ENCODE measurements at regions not wholly inside any gene's neighbourhood (a gene's known extent, or its start where the extent isn't known, plus 50 kb on each side); places are given as distances from the start of the nearest gene placed in this dataset.

DNA sequence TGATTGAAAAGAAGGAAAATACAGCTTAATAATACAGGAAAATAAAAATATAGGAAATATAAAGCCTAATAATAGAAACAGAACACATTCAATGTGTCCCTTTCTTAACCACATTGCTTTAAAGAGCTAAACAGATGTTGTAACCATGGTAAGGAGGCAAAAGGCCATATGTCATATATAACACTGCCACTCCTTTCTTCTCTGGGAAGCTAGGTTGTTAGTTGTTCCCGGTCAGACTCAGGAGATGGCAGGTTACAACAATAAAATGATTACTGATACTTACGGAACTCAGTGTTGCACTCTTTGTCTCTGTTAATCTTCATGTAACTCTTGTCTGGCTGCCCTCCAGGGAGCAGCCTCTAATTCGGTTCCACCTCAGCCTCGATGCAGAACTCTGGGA, 134.7 kb upstream of the PGR start (continued):
- TF ChIP-seq ZNF260 (CRISPR knock-in tag; IDR thresholded peaks at IDR 0.05; ENCODE audit: borderline replicate concordance, low read depth) (no peak), SRY (CRISPR knock-in tag; IDR thresholded peaks at IDR 0.05) (no peak)

DNA sequence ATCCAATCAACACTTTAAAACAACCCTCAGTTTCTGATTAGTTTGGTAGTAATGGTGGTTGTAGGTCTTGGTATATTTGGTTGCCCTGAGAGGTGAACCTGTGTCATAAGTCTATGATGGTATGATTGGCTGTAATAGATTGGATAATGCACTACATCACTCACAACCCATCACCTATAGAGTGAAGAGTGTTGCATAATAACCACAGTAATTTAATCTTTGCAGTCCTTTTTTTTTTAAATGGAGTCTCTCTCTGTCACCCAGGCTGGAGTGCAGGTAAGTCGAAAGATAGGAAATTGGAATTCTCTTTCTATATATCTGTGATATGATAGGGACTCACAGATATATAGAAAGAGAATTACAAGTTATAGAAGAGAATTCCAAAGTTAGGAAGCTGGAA, 133.4 kb upstream of the PGR start:
- Histone ChIP-seq H2AFZ (ENCODE audit: low read length) (no peak overlapping the region), H3K27ac (ENCODE audit: extremely low read length, insufficient read depth, low read length) (no peak overlapping the region), H3K4me3 (replicated peaks in 1 of 3; ENCODE audit: insufficient read depth in 1 of 3, low read depth in 2 of 3, low read length in 3 of 3) (no peak overlapping the region), H3K4me2 (ENCODE audit: low read depth, low read length) (no peak overlapping the region), H3K79me2 (ENCODE audit: insufficient read depth, low read length) (no peaks in the 10 kb centered on the region), H3K4me1 (ENCODE audit: insufficient read depth, low read length) (no peaks in the 10 kb centered on the region), H3K9ac (ENCODE audit: insufficient read depth, low read depth, low read length) (no peak overlapping the region), H3K9me3 (ENCODE audit: low read length) (no peaks in the 10 kb centered on the region), H4K20me1 (ENCODE audit: insufficient read depth, low read length) (no peaks in the 10 kb centered on the region), H3K27me3 (ENCODE audit: control insufficient read depth in 1 of 2, insufficient read depth in 2 of 2, low read length in 2 of 2) (no peaks in the 10 kb centered on the region), H3K36me3 (replicated peaks in 1 of 2; ENCODE audit: control insufficient read depth in 1 of 2, insufficient read depth in 2 of 2, low read length in 2 of 2) (no peaks in the 10 kb centered on the region)
- FAIRE-seq (no peak), ATAC-seq (no peak), DNase-seq (ENCODE audit: low spot score) (no peak)
- POLR2A ChIA-PET, result no interaction called here
- BruUV-seq (replicated peaks), result no TSS peak
- in situ Hi-C loops (cut with HindIII; ENCODE audit: extremely low pct_ligation_motif_present, low pct_unique_long_range_greater_than_20kb) (no loop called here), intact Hi-C loops (cut with micrococcal nuclease; ENCODE audit: unreplicated experiment) (no loop called here)
- 0% methylated on average over 1 of the region's 1 CpG for WGBS (ENCODE audit: low lambda C conversion rate)
- TF ChIP-seq ZNF703 (CRISPR knock-in tag; IDR thresholded peaks at IDR 0.05; ENCODE audit: borderline replicate concordance), result no peak
- TF ChIP-seq ZNF724P (CRISPR knock-in tag; IDR thresholded peaks at IDR 0.05; ENCODE audit: borderline replicate concordance), result no peak
- TF ChIP-seq SRSF1 (optimal IDR thresholded peaks at IDR 0.05; ENCODE audit: low read depth, low read length), result no peak
- TF ChIP-seq PPARG (CRISPR knock-in tag; conservative IDR thresholded peaks at IDR 0.05), result no peak
- TF ChIP-seq ZNF33B (CRISPR knock-in tag; IDR thresholded peaks at IDR 0.05), result no peak
- TF ChIP-seq, protein P1, sequence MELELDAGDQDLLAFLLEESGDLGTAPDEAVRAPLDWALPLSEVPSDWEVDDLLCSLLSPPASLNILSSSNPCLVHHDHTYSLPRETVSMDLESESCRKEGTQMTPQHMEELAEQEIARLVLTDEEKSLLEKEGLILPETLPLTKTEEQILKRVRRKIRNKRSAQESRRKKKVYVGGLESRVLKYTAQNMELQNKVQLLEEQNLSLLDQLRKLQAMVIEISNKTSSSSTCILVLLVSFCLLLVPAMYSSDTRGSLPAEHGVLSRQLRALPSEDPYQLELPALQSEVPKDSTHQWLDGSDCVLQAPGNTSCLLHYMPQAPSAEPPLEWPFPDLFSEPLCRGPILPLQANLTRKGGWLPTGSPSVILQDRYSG (CRISPR knock-in tag; IDR thresholded peaks at IDR 0.05), result no peak
- no peak for TF ChIP-seq ZNF329 (CRISPR knock-in tag; IDR thresholded peaks at IDR 0.05; ENCODE audit: low read depth)
- CTCF ChIA-PET (ENCODE audit: low intra/inter-chr PET ratio, low total read pairs), result no interaction called here

Measured in HepG2 (cell line).